ENCODE measurements at regions not wholly inside any gene's neighbourhood (a gene's known extent, or its start where the extent isn't known, plus 50 kb on each side); places are given as distances from the start of the nearest gene placed in this dataset.

DNA sequence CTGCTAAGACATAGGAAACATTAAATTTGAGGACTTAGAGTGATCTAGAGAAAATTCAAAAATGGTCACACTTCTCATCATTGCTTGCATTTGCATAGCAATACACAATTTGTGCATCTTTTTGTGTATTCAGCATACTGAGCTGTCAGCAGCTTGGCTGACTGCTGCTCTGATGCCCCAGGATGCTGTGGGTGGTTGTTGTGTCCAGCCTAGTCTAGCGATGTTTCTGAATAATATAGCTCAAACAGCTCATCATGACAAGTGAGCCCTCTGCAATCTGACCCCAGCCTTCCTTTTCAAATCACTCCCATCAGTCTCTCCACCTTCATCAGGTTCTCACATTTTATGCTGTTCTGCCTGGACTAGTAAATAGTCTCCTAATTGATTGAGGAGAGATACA lies 483.7 kb upstream of the SPHKAP start:
- TF ChIP-seq EZH2phosphoT487 (IDR thresholded peaks at IDR 0.05; ENCODE audit: insufficient read depth, low read depth) (no peak), EZH2 (IDR thresholded peaks at IDR 0.05; ENCODE audit: insufficient read depth, poor library complexity, severe bottlenecking) (no peak)
